OCI-LY1 (cell line): ENCODE measurements at regions not wholly inside any gene's neighbourhood (a gene's known extent, or its start where the extent isn't known, plus 50 kb on each side); places are given as distances from the start of the nearest gene placed in this dataset.
"Not testable (repeated sequence)": the region's sequence is repeated elsewhere in the genome, so short reads cannot be mapped to it uniquely, and the experiment has no call there.

ENCODE experiments used
- EZH2 ChIP-seq: fragments of 200-600 bp; sonication (generic), shearing (Covaris generic); IDR thresholded peaks from 2 replicates; pipeline ENCODE4 v1.8.0; 2017; ENCODE audit warnings: borderline replicate concordance, mixed run types, mild to moderate bottlenecking, antibody characterized with exemption, low read length, moderate library complexity, mixed read lengths
- TF ChIP-seq, protein P1 (sequence below): fragments of 200-600 bp; sonication (generic), shearing (Covaris generic); IDR thresholded peaks from 2 replicates; pipeline ENCODE4 v1.5.1; 2017; ENCODE audit warnings: mild to moderate bottlenecking, antibody characterized with exemption, low read length, moderate library complexity, mixed read lengths

DNA sequence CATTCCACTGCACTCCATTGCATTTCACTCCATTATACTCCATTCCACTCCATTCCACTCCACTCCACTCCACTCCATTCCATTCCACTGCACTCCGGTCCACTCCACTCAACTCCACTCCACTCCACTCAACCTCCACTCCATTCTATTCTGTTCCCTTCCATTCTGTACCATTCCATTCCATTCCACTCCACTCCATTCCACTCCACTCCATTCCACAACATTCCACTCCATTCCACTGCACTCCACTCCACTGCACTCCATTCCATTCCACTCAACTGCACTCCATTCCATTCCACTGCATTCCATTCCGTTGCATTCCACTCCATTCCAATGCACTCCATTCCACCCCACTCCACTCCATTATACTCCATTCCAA is 2565.3 kb upstream of the TPTE start:
- TF ChIP-seq, protein P1, sequence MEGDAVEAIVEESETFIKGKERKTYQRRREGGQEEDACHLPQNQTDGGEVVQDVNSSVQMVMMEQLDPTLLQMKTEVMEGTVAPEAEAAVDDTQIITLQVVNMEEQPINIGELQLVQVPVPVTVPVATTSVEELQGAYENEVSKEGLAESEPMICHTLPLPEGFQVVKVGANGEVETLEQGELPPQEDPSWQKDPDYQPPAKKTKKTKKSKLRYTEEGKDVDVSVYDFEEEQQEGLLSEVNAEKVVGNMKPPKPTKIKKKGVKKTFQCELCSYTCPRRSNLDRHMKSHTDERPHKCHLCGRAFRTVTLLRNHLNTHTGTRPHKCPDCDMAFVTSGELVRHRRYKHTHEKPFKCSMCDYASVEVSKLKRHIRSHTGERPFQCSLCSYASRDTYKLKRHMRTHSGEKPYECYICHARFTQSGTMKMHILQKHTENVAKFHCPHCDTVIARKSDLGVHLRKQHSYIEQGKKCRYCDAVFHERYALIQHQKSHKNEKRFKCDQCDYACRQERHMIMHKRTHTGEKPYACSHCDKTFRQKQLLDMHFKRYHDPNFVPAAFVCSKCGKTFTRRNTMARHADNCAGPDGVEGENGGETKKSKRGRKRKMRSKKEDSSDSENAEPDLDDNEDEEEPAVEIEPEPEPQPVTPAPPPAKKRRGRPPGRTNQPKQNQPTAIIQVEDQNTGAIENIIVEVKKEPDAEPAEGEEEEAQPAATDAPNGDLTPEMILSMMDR = not testable (repeated sequence)
- TF ChIP-seq EZH2 = not testable (repeated sequence)
